Neural cell (in vitro differentiated cells): ENCODE measurements at regions not wholly inside any gene's neighbourhood (a gene's known extent, or its start where the extent isn't known, plus 50 kb on each side); places are given as distances from the start of the nearest gene placed in this dataset.

ENCODE experiments used
- H2AFZ ChIP-seq: fragments of 200-600, 300-800 bp; sonication (generic), shearing (Covaris generic); 2 replicates; pipeline ENCODE4 v1.6.0; 2014; ENCODE audit warnings: low read depth, mild to moderate bottlenecking, antibody characterized with exemption, low read length, moderate library complexity
- H3F3A ChIP-seq: fragments of 200-600 bp; shearing (Covaris generic); 2 replicates; pipeline ENCODE4 v1.6.1; 2016; ENCODE audit warnings: mild to moderate bottlenecking, moderate library complexity, mixed read lengths, antibody characterized with exemption, low read length; ENCODE audit not compliant: insufficient read depth, poor library complexity, severe bottlenecking
- H3K27ac ChIP-seq: fragments of 200-600, 300-800 bp; sonication (generic), shearing (Covaris generic); 2 replicates; pipeline ENCODE4 v1.5.1; 2014; ENCODE audit warnings: mild to moderate bottlenecking, low read length, moderate library complexity
- H3K27me3 ChIP-seq: fragments of 300-800, 200-600 bp; sonication (generic), shearing (Covaris generic); 2 replicates; pipeline ENCODE4 v1.6.0; 2014; ENCODE audit warnings: mild to moderate bottlenecking, low read depth, low read length, moderate library complexity; ENCODE audit not compliant: insufficient read depth
- H3K36me3 ChIP-seq: fragments of 300-800, 200-600 bp; sonication (generic), shearing (Covaris generic); 2 replicates; pipeline ENCODE4 v1.5.1; 2014; ENCODE audit warnings: mild to moderate bottlenecking, antibody characterized with exemption, low read length, moderate library complexity; ENCODE audit not compliant: insufficient read depth
- H3K4me2 ChIP-seq: fragments of 300-800, 200-600 bp; sonication (generic), shearing (Covaris generic); 2 replicates; pipeline ENCODE4 v1.6.0; 2014; ENCODE audit warnings: mild to moderate bottlenecking, low read length
- H3K4me3 ChIP-seq: fragments of 300-800, 200-600 bp; sonication (generic), shearing (Covaris generic); 2 replicates; pipeline ENCODE4 v1.5.1; 2014; ENCODE audit warnings: mild to moderate bottlenecking, low read length, moderate library complexity
- H3K79me2 ChIP-seq: fragments of 200-600 bp; shearing (Covaris generic); replicated peaks from 2 replicates; pipeline ENCODE4 v1.6.0; 2014; ENCODE audit warnings: mild to moderate bottlenecking, low read length, moderate library complexity; ENCODE audit not compliant: insufficient read depth
- H3K9ac ChIP-seq: fragments of 300-800, 200-600 bp; sonication (generic), shearing (Covaris generic); 2 replicates; pipeline ENCODE4 v1.6.1; 2016; ENCODE audit warnings: mild to moderate bottlenecking, low read length, mixed read lengths
- H3K9me2 ChIP-seq: fragments of 200-600 bp; shearing (Covaris generic); 2 replicates; pipeline ENCODE4 v1.6.1; 2016; ENCODE audit warnings: mild to moderate bottlenecking, low read length, mixed read lengths; ENCODE audit not compliant: insufficient read depth
- H3K9me3 ChIP-seq: fragments of 200-600, 300-800 bp; sonication (generic), shearing (Covaris generic); 2 replicates; pipeline ENCODE4 v1.6.1; 2016; ENCODE audit warnings: mild to moderate bottlenecking, mixed run types, low read length, moderate library complexity, mixed read lengths
- H4K20me1 ChIP-seq: fragments of 200-600 bp; shearing (Covaris generic); 2 replicates; pipeline ENCODE4 v1.6.1; 2016; ENCODE audit warnings: mild to moderate bottlenecking, mixed run types; ENCODE audit not compliant: insufficient read depth
- EP300 ChIP-seq: fragments of 450-650 bp; conservative IDR thresholded peaks from 2 replicates; pipeline ENCODE4 v1.6.1; 2014; ENCODE audit warnings: antibody characterized with exemption, mild to moderate bottlenecking, moderate library complexity; ENCODE audit not compliant: poor library complexity, severe bottlenecking
- EZH2 ChIP-seq: fragments of 200-600, 300-800 bp; shearing (Covaris generic), sonication (generic); IDR thresholded peaks from 2 replicates; pipeline ENCODE4 v1.6.1; 2014; ENCODE audit warnings: antibody characterized with exemption, low read length, borderline replicate concordance, mild to moderate bottlenecking; ENCODE audit not compliant: insufficient read depth, poor library complexity, severe bottlenecking
- MXI1 ChIP-seq: fragments of 450-650 bp; conservative IDR thresholded peaks from 2 replicates; pipeline ENCODE4 v1.6.1; 2014; ENCODE audit warnings: antibody characterized with exemption, mild to moderate bottlenecking; ENCODE audit not compliant: poor library complexity, severe bottlenecking
- POLR2AphosphoS5 ChIP-seq: IDR thresholded peaks from 2 replicates; pipeline ENCODE4 v1.6.1; 2012
- RAD21 ChIP-seq: fragments of 450-650 bp; conservative IDR thresholded peaks from 2 replicates; pipeline ENCODE4 v1.6.1; 2014; ENCODE audit warnings: antibody characterized with exemption, mild to moderate bottlenecking, moderate library complexity
- SMC3 ChIP-seq: fragments of 450-650 bp; conservative IDR thresholded peaks from 2 replicates; pipeline ENCODE4 v1.6.1; 2014; ENCODE audit warnings: antibody characterized with exemption, mild to moderate bottlenecking, moderate library complexity; ENCODE audit not compliant: poor library complexity
- TAF1 ChIP-seq: IDR thresholded peaks from 2 replicates; pipeline ENCODE4 v1.6.1; 2012; ENCODE audit warnings: low read depth
- TF ChIP-seq, protein P1 (sequence below): IDR thresholded peaks from 2 replicates; pipeline ENCODE4 v1.6.1; 2012; ENCODE audit warnings: borderline replicate concordance
- TF ChIP-seq, protein P2 (sequence below): fragments of 450-650 bp; IDR thresholded peaks from 2 replicates; pipeline ENCODE4 v1.5.1; 2014; ENCODE audit warnings: antibody characterized with exemption, mild to moderate bottlenecking, moderate library complexity; ENCODE audit not compliant: poor library complexity, severe bottlenecking

DNA sequence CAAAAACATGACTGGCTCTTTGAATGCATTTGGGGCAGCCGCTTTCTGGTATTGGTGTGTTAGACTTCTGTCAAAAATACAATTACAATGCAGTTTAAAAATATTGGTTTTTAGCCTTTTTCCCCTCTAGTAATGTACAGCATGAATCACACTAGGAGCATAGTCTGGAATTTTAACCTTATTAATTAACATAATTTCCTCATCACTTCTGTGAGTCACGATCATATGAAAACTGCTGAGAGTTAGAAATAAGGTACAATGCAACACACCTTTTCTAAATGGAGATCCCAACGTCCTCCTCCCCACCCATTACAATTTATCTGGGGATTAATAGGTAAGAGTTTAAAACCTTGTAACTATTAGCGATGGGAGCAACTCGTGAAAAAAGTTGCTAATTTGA is 297.1 kb upstream of the RIMS1 start:
- Histone ChIP-seq H3K9ac (no peak overlapping the region), H3K36me3 (no peaks in the 10 kb centered on the region), H3K9me2 (no peaks in the 10 kb centered on the region), H3K4me3 (no peak overlapping the region), H2AFZ (no peak overlapping the region), H3K27me3 (no peaks in the 10 kb centered on the region), H3F3A (no peaks in the 10 kb centered on the region), H4K20me1 (no peaks in the 10 kb centered on the region), H3K9me3 (no peaks in the 10 kb centered on the region), H3K27ac (no peak overlapping the region), H3K79me2 (no peaks in the 10 kb centered on the region), H3K4me2 (no peak overlapping the region)
- TF ChIP-seq TAF1 (no peak), EP300 (no peak), POLR2AphosphoS5 (no peak), MXI1 (no peak), RAD21 (no peak)
- TF ChIP-seq, protein P1, sequence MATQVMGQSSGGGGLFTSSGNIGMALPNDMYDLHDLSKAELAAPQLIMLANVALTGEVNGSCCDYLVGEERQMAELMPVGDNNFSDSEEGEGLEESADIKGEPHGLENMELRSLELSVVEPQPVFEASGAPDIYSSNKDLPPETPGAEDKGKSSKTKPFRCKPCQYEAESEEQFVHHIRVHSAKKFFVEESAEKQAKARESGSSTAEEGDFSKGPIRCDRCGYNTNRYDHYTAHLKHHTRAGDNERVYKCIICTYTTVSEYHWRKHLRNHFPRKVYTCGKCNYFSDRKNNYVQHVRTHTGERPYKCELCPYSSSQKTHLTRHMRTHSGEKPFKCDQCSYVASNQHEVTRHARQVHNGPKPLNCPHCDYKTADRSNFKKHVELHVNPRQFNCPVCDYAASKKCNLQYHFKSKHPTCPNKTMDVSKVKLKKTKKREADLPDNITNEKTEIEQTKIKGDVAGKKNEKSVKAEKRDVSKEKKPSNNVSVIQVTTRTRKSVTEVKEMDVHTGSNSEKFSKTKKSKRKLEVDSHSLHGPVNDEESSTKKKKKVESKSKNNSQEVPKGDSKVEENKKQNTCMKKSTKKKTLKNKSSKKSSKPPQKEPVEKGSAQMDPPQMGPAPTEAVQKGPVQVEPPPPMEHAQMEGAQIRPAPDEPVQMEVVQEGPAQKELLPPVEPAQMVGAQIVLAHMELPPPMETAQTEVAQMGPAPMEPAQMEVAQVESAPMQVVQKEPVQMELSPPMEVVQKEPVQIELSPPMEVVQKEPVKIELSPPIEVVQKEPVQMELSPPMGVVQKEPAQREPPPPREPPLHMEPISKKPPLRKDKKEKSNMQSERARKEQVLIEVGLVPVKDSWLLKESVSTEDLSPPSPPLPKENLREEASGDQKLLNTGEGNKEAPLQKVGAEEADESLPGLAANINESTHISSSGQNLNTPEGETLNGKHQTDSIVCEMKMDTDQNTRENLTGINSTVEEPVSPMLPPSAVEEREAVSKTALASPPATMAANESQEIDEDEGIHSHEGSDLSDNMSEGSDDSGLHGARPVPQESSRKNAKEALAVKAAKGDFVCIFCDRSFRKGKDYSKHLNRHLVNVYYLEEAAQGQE, result no peak
- TF ChIP-seq, protein P2, sequence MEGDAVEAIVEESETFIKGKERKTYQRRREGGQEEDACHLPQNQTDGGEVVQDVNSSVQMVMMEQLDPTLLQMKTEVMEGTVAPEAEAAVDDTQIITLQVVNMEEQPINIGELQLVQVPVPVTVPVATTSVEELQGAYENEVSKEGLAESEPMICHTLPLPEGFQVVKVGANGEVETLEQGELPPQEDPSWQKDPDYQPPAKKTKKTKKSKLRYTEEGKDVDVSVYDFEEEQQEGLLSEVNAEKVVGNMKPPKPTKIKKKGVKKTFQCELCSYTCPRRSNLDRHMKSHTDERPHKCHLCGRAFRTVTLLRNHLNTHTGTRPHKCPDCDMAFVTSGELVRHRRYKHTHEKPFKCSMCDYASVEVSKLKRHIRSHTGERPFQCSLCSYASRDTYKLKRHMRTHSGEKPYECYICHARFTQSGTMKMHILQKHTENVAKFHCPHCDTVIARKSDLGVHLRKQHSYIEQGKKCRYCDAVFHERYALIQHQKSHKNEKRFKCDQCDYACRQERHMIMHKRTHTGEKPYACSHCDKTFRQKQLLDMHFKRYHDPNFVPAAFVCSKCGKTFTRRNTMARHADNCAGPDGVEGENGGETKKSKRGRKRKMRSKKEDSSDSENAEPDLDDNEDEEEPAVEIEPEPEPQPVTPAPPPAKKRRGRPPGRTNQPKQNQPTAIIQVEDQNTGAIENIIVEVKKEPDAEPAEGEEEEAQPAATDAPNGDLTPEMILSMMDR, result no peak

DNA sequence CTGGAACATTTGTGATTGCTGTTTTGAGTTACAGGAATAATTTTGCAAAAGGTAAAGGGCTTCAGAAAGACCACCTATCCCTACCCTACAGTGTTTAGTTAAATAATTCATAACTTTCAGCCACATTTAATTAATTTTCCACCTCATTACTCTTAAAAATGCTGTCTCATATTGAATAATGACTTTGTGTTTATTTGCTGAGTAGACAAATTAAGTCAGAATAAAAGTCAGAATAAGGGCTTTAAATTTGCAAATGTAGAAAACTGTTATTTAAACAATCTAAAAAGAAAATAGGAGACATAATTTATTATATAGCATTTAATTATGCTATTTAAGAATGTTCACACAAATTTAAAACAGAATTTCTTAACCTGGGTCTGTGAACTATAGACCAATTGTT is 293.7 kb upstream of the RIMS1 start:
- TF ChIP-seq EZH2 (no peak), EP300 (no peak), RAD21 (no peak), POLR2AphosphoS5 (no peak), MXI1 (no peak), SMC3 (no peak), TAF1 (no peak)
- TF ChIP-seq, protein P2, result no peak
- TF ChIP-seq, protein P1, result no peak
- no peaks in the 10 kb centered on the region for H3K9me3 ChIP-seq
- H3K4me3 ChIP-seq, result no peak overlapping the region
- H3K36me3 ChIP-seq, result no peaks in the 10 kb centered on the region
- no peaks in the 10 kb centered on the region for H3K9me2 ChIP-seq
- H3K79me2 ChIP-seq, result no peaks in the 10 kb centered on the region
- H3F3A ChIP-seq, result no peaks in the 10 kb centered on the region
- H3K9ac ChIP-seq, result no peak overlapping the region
- no peak overlapping the region for H3K27ac ChIP-seq
- H3K27me3 ChIP-seq, result no peaks in the 10 kb centered on the region
- no peak overlapping the region for H3K4me2 ChIP-seq
- H2AFZ ChIP-seq, result no peak overlapping the region
- H4K20me1 ChIP-seq, result no peaks in the 10 kb centered on the region
